Common myeloid progenitor, CD34-positive (primary cell): ENCODE measurements at regions not wholly inside any gene's neighbourhood (a gene's known extent, or its start where the extent isn't known, plus 50 kb on each side); places are given as distances from the start of the nearest gene placed in this dataset.

Experiments used
- CTCF ChIA-PET: fragments of 350-600 bp; sonication (Branson Sonifier 250); formaldehyde crosslinking; loops from one replicate; lab custom pipeline; 2021; ENCODE audit warnings: antibody characterized with exemption; lab: Charles Lee
- POLR2A ChIA-PET: fragments of 350-600 bp; sonication (Branson Sonifier 250); formaldehyde crosslinking; loops from one replicate; lab custom pipeline; 2021; ENCODE audit warnings: antibody characterized with exemption; lab: Charles Lee
- DNase-seq, 3 donors: peaks; one replicate each; pipeline versions ENCODE4 v3.0.0 to v3.0.0-alpha.2; 2013
- H3K27ac ChIP-seq, 2 experiments: 1 replicate in 1 of 2; 2 replicates in 1 of 2; pipeline ENCODE4 v1.7.0; 2013; ENCODE audit warnings: inconsistent platforms in 2 of 2, low read length in 2 of 2, mild to moderate bottlenecking in 2 of 2, low read depth in 1 of 2, moderate library complexity in 1 of 2; ENCODE audit not compliant: severe bottlenecking in 2 of 2, insufficient read depth in 1 of 2, poor library complexity in 1 of 2
- H3K27me3 ChIP-seq, 5 experiments: replicated peaks in 2 of 5; 1 replicate in 3 of 5; 2 replicates in 2 of 5; pipeline versions ENCODE4 v1.6.1 to v1.7.0; 2013; ENCODE audit warnings: low read length in 4 of 5, mild to moderate bottlenecking in 2 of 5, moderate library complexity in 2 of 5, inconsistent platforms in 1 of 5; ENCODE audit not compliant: insufficient read depth in 5 of 5, control insufficient read depth in 4 of 5
- H3K36me3 ChIP-seq, 4 experiments: 1 replicate in 2 of 4; 2 replicates in 2 of 4; pipeline versions ENCODE4 v1.6.1 to v1.7.0; 2013; ENCODE audit warnings: low read length in 3 of 4, control low read depth in 1 of 4, mild to moderate bottlenecking in 1 of 4; ENCODE audit not compliant: control insufficient read depth in 4 of 4, insufficient read depth in 4 of 4
- H3K4me1 ChIP-seq, 4 experiments: 1 replicate in 3 of 4; 2 replicates in 1 of 4; pipeline versions ENCODE4 v1.6.1 to v1.7.1; 2013; ENCODE audit warnings: low read length in 3 of 4, mild to moderate bottlenecking in 3 of 4, control low read depth in 1 of 4, inconsistent platforms in 1 of 4, moderate library complexity in 1 of 4; ENCODE audit not compliant: control insufficient read depth in 4 of 4, insufficient read depth in 4 of 4; ENCODE audit errors: control extremely low read depth in 1 of 4
- H3K4me3 ChIP-seq, 7 experiments: 1 replicate in 4 of 7; 2 replicates in 3 of 7; pipeline versions ENCODE4 v1.5.1 to v1.7.0; 2013; ENCODE audit warnings: mild to moderate bottlenecking in 7 of 7, low read length in 6 of 7, moderate library complexity in 6 of 7, inconsistent platforms in 2 of 7, low read depth in 2 of 7, control low read depth in 1 of 7; ENCODE audit not compliant: insufficient read depth in 4 of 7, control insufficient read depth in 1 of 7; ENCODE audit errors: extremely low read depth in 1 of 7
- H3K9me3 ChIP-seq, 5 experiments: 1 replicate in 4 of 5; 2 replicates in 1 of 5; pipeline versions ENCODE4 v1.6.1 to v1.7.1; 2013; ENCODE audit warnings: low read length in 4 of 5, mild to moderate bottlenecking in 2 of 5, inconsistent platforms in 1 of 5, low read depth in 1 of 5, moderate library complexity in 1 of 5; ENCODE audit not compliant: control insufficient read depth in 4 of 5, insufficient read depth in 2 of 5; ENCODE audit errors: control extremely low read depth in 1 of 5
- WGBS: methylation state at CpG from one replicate; pipeline ENCODE4 v1.1.5; 2013; ENCODE audit not compliant: insufficient coverage; 5-methylcytosine and 5-hydroxymethylcytosine counted together

DNA sequence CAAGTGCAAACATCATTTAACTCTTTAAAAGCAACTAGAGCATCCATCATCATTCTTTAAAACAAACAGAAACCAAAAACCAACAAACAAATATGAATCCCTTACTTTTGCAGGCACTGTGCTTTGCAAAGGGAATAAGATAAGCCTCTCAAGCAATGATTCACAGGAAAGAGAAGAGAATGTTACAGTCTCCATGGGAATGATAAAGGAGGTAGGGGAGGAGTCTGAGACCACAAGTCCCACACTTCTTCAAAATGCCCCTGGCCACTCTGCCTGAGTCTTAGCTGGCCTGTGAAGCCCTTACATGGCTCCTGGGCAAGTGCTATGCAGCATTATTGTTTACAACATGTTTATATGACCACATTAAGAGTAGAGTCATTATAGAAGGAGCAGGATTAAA lies 257.7 kb upstream of the MARCKS start:
- no peak overlapping the region for H3K27ac ChIP-seq
- CTCF ChIA-PET, result no interaction called here

DNA sequence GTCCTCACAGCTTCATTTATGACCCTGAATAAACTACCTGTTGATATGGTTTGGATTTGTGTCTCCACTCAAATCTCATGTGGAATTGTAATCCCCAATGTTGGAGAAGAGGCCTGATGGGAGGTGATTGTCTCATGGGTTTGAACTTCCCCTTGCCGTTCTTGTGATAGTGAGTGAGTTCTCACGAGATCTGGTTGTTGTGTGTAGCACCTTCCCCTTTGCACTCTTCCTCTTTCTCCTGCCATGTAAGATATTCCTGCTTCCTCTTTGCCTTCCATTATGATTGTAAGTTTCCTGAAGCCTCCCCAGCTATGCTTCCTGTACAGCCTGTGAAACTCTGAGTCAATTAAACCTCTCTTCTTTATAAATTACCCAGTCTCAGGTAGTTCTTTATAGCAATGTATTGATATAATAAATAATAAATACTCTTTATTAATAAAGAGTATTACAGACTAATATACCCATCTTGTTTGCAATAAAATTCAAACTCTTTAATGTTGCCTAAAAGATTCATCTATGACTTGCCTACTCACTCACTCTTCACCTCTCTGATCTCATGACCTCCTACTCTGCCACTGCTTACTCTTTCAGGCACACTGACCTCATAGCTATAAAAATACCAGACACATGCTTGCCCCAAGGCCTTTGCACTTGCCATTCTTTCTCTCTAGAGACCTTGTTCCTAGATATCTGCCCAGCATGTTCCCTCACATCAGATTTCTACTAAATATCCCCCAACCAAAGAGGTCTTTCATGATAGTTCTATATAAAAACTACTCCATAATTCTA lies 256.4 kb upstream of the MARCKS start:
- no peaks in the 10 kb centered on the region for H3K36me3 ChIP-seq
- H3K4me3 ChIP-seq, result no peak overlapping the region
- H3K27me3 ChIP-seq, result no peaks in the 10 kb centered on the region
- H3K9me3 ChIP-seq, result peaks cover 0 to 3% (median 1%) of the 10 kb centered on the region in 5 experiments
- DNase-seq, result no peak
- H3K27ac ChIP-seq, result no peak overlapping the region
- CTCF ChIA-PET, result no interaction called here
- POLR2A ChIA-PET, result no interaction called here
- WGBS, result no CpG with 5 or more reads among the region's 2 CpGs
- H3K4me1 ChIP-seq, result peaks cover 0 to 8% (median 2%) of the 10 kb centered on the region in 4 experiments

More for the DNA sequence above, 257.7 kb upstream of the MARCKS start:
- H3K4me3 ChIP-seq, result no peak overlapping the region
- peaks cover 0 to 8% (median 2%) of the 10 kb centered on the region in 4 experiments for H3K4me1 ChIP-seq
- H3K27me3 ChIP-seq, result no peaks in the 10 kb centered on the region
- DNase-seq, result no peak
- POLR2A ChIA-PET, result no interaction called here
- no peaks in the 10 kb centered on the region for H3K36me3 ChIP-seq
- peaks cover 0 to 3% (median 1%) of the 10 kb centered on the region in 5 experiments for H3K9me3 ChIP-seq

DNA sequence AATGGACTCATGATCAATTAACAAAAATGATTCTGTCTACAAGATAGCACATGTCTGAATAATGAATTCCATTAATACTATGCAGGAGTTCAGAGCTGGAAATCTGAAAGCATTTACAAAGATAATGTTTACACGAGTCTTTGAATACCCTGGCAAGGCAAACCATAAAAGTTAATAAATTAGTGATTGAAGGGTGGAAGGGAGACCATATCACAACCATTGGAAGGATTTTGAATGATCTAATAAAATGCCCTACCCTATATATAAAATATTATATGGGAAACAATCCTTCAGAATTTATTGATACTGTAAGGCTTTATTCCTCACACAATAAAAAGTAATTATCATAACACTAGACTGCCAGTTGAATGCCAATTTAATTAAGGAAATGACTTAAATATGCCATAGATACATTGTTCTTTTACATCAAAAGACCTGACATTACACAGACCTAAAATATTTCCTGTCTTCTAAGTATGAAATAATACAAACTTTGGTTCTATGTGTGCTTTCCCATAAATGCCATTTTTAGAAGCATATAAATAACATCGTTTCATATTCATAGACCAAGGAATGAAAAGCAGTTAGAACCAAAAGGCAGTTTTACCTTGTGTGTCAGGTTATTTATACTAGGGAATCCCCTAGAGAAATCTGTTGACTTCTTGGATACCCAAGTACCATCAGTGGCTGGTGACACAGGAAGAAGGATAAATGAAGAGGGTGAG lies 249.2 kb upstream of the MARCKS start:
- Histone ChIP-seq H3K9me3 (peaks cover 0 to under 1% (median 0%) of the 10 kb centered on the region in 5 experiments), H3K27me3 (no peaks in the 10 kb centered on the region), H3K4me3 (no peak overlapping the region), H3K36me3 (no peaks in the 10 kb centered on the region), H3K4me1 (peaks cover 2 to 13% (median 7%) of the 10 kb centered on the region in 4 experiments), H3K27ac (no peak overlapping the region)
- no peak for DNase-seq
- ChIA-PET POLR2A (no interaction called here), CTCF (interaction anchor here (1.4 kb wide), 1 partner anchor 12 kb away, joined by 4 read pairs; no protein-coding TSS in a partner anchor)
- WGBS, result no CpG with 5 or more reads among the region's 2 CpGs

DNA sequence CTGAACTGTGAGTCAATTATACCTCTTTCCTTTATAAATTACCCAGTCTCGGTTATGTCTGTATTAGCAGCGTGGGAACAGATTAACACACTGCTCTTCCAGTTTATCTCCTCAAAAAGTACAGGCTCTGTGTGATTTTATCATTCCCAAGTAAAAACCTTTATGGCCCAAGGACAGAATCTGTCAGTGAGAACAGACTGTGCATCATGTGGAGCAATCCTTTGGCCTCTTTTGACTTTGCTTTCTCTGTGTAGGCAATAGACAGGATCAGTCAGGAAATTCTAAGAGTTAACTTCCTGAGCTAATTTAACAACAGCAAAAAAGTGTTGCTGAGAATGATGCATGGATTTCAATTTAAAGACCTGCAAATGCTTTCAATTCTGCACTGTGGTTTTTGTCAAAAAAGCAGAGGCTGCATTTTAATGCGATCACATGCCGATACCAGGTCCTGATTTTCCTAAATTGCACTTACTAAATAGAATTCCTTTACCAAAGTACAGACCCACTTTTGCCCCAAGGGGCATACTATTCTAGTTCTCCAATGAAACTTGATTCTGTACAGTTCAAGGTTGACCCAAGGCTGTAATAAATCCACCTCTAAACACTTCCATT lies 246.7 kb upstream of the MARCKS start:
- Histone ChIP-seq H3K4me1 (peaks cover 2 to 6% (median 5%) of the 10 kb centered on the region in 4 experiments), H3K27me3 (no peaks in the 10 kb centered on the region), H3K27ac (no peak overlapping the region), H3K9me3 (peaks cover 0 to 4% (median 0%) of the 10 kb centered on the region in 5 experiments), H3K4me3 (no peak overlapping the region), H3K36me3 (no peaks in the 10 kb centered on the region)
- ChIA-PET POLR2A (no interaction called here), CTCF (no interaction called here)
- 86% methylated on average over 3 of the region's 4 CpGs for WGBS
- DNase-seq, result no peak

DNA sequence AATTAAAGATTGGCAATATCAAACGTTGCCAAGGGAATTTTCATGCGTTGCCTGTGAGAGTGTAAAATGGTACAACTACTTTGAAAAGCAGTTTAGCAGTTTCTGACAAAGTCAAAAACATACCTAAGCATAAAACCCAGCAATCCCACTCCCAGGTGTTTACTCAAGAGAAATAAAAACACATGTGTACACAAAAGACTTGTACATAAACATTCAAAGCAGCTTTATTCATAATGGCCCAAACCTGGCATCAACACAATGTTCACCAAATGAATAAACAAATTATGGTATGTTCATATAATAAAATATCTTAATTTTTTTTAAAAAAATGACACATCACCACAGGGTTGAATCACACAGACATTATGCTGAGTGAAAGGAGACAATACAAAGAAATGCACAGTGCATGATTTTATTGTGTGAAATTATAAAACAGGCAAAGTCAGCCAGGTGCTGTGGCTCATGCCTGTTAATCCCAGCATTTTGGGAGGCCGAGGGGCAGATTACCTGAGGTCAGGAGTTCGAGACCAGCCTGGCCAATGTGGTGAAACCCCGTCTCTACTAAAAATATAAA lies 240.4 kb upstream of the MARCKS start:
- WGBS, result 100% methylated on average over 3 of the region's 5 CpGs
- Histone ChIP-seq H3K9me3 (peaks cover 0 to 4% (median 2%) of the 10 kb centered on the region in 5 experiments), H3K27me3 (no peaks in the 10 kb centered on the region), H3K4me3 (no peak overlapping the region), H3K36me3 (no peaks in the 10 kb centered on the region), H3K4me1 (peaks cover 1 to 13% (median 8%) of the 10 kb centered on the region in 4 experiments), H3K27ac (no peak overlapping the region)
- DNase-seq, result no peak
- ChIA-PET POLR2A (no interaction called here), CTCF (no interaction called here)

DNA sequence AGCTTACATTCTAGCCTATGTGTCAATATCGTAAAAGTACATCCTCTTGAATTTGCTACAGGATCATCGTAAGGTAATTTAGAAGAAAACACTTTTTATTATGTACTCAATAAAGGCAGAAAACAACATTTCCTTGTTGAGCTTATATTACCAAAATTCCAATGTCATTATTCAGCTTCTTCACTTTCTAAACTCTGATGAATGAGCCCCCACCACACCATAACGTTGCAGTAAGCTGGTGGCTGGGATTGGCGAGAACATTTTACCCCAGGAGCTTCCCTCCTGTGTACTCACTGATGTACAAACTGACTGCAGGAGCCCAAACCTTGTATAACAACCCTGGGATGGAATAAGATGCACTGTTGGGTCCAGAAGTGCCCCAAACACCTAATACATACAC lies 238.1 kb upstream of the MARCKS start:
- Histone ChIP-seq H3K36me3 (no peaks in the 10 kb centered on the region), H3K9me3 (peaks cover 0 to 2% (median 0%) of the 10 kb centered on the region in 5 experiments), H3K4me3 (no peak overlapping the region), H3K4me1 (peaks cover 0 to 13% (median 7%) of the 10 kb centered on the region in 4 experiments), H3K27me3 (no peaks in the 10 kb centered on the region), H3K27ac (no peak overlapping the region)
- DNase-seq, result no peak
- CTCF ChIA-PET, result no interaction called here
- WGBS, result 100% methylated on average over 1 of the region's 4 CpGs
- POLR2A ChIA-PET, result no interaction called here
